ENCODE measurements at regions not wholly inside any gene's neighbourhood (a gene's known extent, or its start where the extent isn't known, plus 50 kb on each side); places are given as distances from the start of the nearest gene placed in this dataset.

- no peak for DNase-seq (ENCODE audit: low read depth, low spot score)
These were observed 241.7 kb upstream of the SPOCK3 start for GRCh38 chr4:167475951-167476350.

GRCh38 chr4:167492007-167492406 is 257.7 kb upstream of the SPOCK3 start:
- no peak for DNase-seq (ENCODE audit: low read depth, low spot score)

GRCh38 chr4:167509551-167509950 is 275.3 kb upstream of the SPOCK3 start:
- no peak for DNase-seq (ENCODE audit: low read depth, low spot score)

GRCh38 chr4:167524091-167524490 is 289.8 kb upstream of the SPOCK3 start:
- no peak for DNase-seq (ENCODE audit: low read depth, low spot score)

GRCh38 chr4:167537761-167538160 is 303.5 kb upstream of the SPOCK3 start:
- DNase-seq (ENCODE audit: low read depth, low spot score): no peak

GRCh38 chr4:167541286-167541685 is 307.0 kb upstream of the SPOCK3 start:
- DNase-seq (ENCODE audit: low read depth, low spot score): no peak

GRCh38 chr4:167544391-167544790 is 310.1 kb upstream of the SPOCK3 start:
- DNase-seq (ENCODE audit: low read depth, low spot score): no peak

- DNase-seq (ENCODE audit: low read depth, low spot score): no peak
These were observed 315.7 kb upstream of the SPOCK3 start for GRCh38 chr4:167550021-167550420.

- no peak for DNase-seq (ENCODE audit: low read depth, low spot score)
These were observed 321.2 kb upstream of the SPOCK3 start for GRCh38 chr4:167555338-167556022.

- no peak for DNase-seq (ENCODE audit: low read depth, low spot score)
These were observed 344.6 kb upstream of the SPOCK3 start for GRCh38 chr4:167578906-167579305.

GRCh38 chr4:167581449-167581965 is 347.2 kb upstream of the SPOCK3 start:
- no peak for DNase-seq (ENCODE audit: low read depth, low spot score)

GRCh38 chr4:167587361-167587760 is 353.1 kb upstream of the SPOCK3 start:
- no peak for DNase-seq (ENCODE audit: low read depth, low spot score)

- DNase-seq (ENCODE audit: low read depth, low spot score): no peak
These were observed 361.6 kb upstream of the SPOCK3 start for GRCh38 chr4:167595898-167596297.

- DNase-seq (ENCODE audit: low read depth, low spot score): no peak
These were observed 367.9 kb upstream of the SPOCK3 start for GRCh38 chr4:167602157-167602556.

GRCh38 chr4:167606551-167606950 is 372.3 kb upstream of the SPOCK3 start:
- DNase-seq (ENCODE audit: low read depth, low spot score): no peak

- no peak for DNase-seq (ENCODE audit: low read depth, low spot score)
These were observed 379.1 kb upstream of the SPOCK3 start for GRCh38 chr4:167613381-167613780.

- no peak for DNase-seq (ENCODE audit: low read depth, low spot score)
These were observed 380.6 kb upstream of the SPOCK3 start for GRCh38 chr4:167614866-167615265.

- DNase-seq (ENCODE audit: low read depth, low spot score): no peak
These were observed 382.2 kb upstream of the SPOCK3 start for GRCh38 chr4:167616476-167616875.

- DNase-seq (ENCODE audit: low read depth, low spot score): peak; percentile 46
These were observed 388.4 kb upstream of the SPOCK3 start for GRCh38 chr4:167622481-167623240.

GRCh38 chr4:167623241-167623572 is 388.9 kb upstream of the SPOCK3 start:
- DNase-seq (ENCODE audit: low read depth, low spot score): no peak

GRCh38 chr4:167629272-167629671 is 395.0 kb upstream of the SPOCK3 start:
- no peak for DNase-seq (ENCODE audit: low read depth, low spot score)

- DNase-seq (ENCODE audit: low read depth, low spot score): no peak
These were observed 408.0 kb upstream of the SPOCK3 start for GRCh38 chr4:167642250-167642649.

- DNase-seq (ENCODE audit: low read depth, low spot score): no peak
These were observed 411.1 kb upstream of the SPOCK3 start for GRCh38 chr4:167645358-167645757.

All from ELF-1 (cell line).